Mammary epithelial cell (primary cell): ENCODE measurements at regions not wholly inside any gene's neighbourhood (a gene's known extent, or its start where the extent isn't known, plus 50 kb on each side); places are given as distances from the start of the nearest gene placed in this dataset.

ENCODE experiments used
- EZH2 ChIP-seq: IDR thresholded peaks from 2 replicates; pipeline ENCODE4 v1.6.1; 2012; ENCODE audit warnings: low read length, inconsistent platforms, borderline replicate concordance
- TF ChIP-seq, protein P1 (sequence below), 2 donors: IDR thresholded peaks in 1 of 2; conservative IDR thresholded peaks in 1 of 2; 2 replicates each; pipeline ENCODE4 v1.5.1; 2011 to 2012; ENCODE audit warnings: inconsistent platforms in 2 of 2, low read length in 2 of 2, mild to moderate bottlenecking in 2 of 2, control low read depth in 1 of 2, low read depth in 1 of 2; ENCODE audit not compliant: insufficient read depth in 1 of 2; ENCODE audit errors: extremely low read depth in 1 of 2

DNA sequence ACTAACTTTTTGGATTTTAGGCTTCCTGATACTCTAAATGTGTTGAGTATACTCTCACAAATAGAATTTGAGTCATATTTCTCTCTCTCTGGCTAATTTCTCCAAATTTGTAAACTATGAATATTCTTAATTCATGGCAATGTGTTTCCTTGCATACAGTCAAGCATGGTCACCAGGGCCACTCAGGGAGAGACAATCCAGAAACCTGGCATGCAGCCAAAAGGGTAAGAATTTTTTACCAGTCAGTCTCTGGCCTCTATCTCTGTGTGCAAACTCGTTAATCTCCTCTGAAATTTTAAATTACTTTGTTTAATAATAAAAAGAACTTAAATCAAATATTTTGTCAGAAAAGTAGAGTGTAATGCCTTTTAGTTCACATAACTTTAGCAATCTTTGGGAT, 179.8 kb downstream of the OR13H1 start:
- TF ChIP-seq, protein P1, sequence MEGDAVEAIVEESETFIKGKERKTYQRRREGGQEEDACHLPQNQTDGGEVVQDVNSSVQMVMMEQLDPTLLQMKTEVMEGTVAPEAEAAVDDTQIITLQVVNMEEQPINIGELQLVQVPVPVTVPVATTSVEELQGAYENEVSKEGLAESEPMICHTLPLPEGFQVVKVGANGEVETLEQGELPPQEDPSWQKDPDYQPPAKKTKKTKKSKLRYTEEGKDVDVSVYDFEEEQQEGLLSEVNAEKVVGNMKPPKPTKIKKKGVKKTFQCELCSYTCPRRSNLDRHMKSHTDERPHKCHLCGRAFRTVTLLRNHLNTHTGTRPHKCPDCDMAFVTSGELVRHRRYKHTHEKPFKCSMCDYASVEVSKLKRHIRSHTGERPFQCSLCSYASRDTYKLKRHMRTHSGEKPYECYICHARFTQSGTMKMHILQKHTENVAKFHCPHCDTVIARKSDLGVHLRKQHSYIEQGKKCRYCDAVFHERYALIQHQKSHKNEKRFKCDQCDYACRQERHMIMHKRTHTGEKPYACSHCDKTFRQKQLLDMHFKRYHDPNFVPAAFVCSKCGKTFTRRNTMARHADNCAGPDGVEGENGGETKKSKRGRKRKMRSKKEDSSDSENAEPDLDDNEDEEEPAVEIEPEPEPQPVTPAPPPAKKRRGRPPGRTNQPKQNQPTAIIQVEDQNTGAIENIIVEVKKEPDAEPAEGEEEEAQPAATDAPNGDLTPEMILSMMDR (conservative IDR thresholded peaks at IDR 0.05 in 1 of 2, IDR thresholded peaks at IDR 0.05 in 1 of 2; ENCODE audit: extremely low read depth in 1 of 2, insufficient read depth in 1 of 2, low read depth in 1 of 2, low read length in 2 of 2): no peak
- TF ChIP-seq EZH2: no peak
